GM19468 (cell line): ENCODE measurements at regions not wholly inside any gene's neighbourhood (a gene's known extent, or its start where the extent isn't known, plus 50 kb on each side); places are given as distances from the start of the nearest gene placed in this dataset.
"Not testable (repeated sequence)": the region's sequence is repeated elsewhere in the genome, so short reads cannot be mapped to it uniquely, and the experiment has no call there.

Experiments
- ATAC-seq: cut with Tn5 transposase; IDR thresholded peaks from one replicate; pipeline ENCODE4 v1.9.1; 2021; ENCODE audit warnings: mild to moderate bottlenecking, moderate library complexity, moderate number of reproducible peaks; ENCODE audit not compliant: unreplicated experiment; ENCODE audit errors: extremely low read depth

- no peak for ATAC-seq
These were observed 410.8 kb upstream of the PRKCQ start for GRCh38 chr10:6990891-6991290.

DNA sequence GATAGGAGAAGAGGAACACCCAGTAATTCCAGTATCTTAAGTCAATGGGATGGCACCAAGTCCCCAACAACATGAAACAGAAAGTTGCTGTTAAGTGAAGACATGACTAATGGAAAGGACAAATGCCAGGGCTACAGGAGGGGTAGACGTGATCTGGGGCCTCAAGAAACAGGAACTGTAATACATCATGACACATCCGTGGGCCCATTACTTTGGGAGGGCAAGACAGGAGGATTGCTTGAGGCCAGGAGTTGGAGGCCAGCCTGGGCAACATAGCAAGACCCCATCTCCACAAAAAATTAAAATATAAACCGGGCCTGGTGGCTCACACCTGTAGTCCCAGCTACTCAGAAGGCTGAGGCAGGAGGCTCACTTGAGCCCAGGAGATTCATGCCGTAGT lies 408.6 kb upstream of the PRKCQ start:
- no peak for ATAC-seq

DNA sequence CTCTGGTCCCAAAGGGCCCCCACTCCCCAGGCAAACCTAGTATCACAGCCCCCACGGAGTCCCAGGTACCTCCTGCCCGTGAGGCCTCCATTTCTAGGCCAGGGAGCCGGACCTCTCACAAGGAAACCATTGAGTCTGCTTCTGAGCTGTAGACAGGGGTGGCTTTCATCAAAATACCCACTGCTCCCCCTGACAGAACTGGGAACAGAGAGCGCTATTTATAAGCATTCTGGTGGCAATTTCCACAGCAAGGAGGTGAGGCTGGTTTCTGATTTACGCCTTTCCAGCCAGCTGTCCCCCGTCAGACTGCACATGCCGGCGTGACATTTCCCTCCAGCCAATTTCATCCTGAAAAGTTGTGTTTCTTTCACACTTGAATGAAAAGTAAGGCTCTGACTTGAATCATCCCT lies 407.5 kb upstream of the PRKCQ start:
- ATAC-seq = no peak

- no peak for ATAC-seq
These were observed 406.9 kb upstream of the PRKCQ start for GRCh38 chr10:6986927-6987326.

DNA sequence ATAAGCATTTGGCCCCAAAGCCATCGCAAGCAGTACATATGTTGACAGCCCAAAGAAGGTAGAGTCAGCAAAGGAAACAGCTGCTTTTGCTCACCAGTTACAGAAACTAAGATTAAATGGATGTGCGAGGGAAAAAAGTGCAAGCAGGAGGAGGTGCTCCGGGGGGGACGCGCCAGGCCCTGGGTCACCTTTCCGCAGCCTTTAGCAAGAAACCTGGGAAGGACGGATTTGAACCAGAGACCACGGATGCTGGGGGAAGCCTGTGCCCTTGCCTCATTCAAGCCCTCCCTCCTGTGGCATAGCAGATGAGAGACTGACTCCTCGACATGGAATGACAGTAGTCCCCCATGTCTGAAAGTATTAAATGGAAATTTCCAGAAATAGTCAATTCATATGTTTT lies 405.6 kb upstream of the PRKCQ start:
- no peak for ATAC-seq

GRCh38 chr10:6984971-6985370 lies 404.9 kb upstream of the PRKCQ start:
- ATAC-seq = no peak

DNA sequence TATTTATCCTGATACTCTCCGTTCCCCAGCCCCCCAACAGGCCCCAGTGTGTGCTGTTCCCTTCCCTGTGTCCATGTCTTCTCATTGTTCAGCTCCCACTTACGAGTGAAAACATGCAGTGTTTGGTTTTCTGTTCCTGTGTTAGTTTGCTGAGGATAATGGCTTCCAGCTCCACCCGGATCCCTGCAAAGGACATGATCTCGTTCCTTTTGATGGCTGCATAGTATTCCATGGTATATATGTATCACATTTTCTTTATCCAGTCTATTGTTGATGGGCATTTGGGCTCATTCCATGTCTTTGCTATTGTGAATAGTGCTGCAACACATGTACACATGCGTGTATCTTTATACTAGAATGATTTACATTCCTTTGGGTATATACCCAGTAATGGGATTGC lies 403.9 kb upstream of the PRKCQ start:
- ATAC-seq = not testable (repeated sequence)

DNA sequence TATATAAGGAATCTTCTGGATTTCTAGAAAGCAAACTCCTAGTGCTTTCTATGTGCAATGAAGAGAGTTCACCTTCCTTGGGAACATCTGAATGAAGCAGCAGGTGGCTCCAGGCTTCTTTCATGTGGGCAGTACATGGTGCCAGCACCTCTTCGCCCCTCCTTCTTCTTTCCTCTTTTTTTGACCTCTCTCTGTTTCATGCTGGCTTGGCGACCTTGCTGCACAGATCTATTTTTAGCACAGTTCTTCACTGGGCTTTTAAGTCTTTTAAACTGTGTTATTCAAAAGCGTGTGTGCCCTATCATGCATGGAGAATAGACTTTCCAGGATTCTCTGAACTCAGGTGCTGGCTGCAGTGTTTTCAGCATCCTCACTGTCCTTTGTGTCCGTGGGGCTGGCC lies 400.3 kb upstream of the PRKCQ start:
- no peak for ATAC-seq

DNA sequence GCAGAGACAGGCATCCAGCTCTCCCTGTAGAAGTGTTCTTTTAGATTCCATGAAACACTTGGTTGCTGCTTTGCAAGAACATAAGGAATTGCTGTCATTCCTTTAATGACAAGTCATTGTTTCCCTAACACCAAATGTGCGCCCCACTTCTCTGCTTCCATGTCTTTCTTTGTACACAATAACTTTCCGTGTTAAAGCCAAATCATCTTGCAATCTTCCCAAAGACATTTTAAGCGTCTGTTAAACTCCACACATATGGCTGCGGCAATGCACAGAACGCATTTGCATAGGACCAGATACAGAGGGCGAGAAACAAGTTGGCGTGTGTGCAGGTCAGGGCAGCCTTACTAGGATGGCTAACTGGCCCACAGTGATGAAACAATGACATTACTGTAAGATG lies 399.3 kb upstream of the PRKCQ start:
- ATAC-seq = no peak

GRCh38 chr10:6978187-6978627 lies 398.1 kb upstream of the PRKCQ start:
- no peak for ATAC-seq

DNA sequence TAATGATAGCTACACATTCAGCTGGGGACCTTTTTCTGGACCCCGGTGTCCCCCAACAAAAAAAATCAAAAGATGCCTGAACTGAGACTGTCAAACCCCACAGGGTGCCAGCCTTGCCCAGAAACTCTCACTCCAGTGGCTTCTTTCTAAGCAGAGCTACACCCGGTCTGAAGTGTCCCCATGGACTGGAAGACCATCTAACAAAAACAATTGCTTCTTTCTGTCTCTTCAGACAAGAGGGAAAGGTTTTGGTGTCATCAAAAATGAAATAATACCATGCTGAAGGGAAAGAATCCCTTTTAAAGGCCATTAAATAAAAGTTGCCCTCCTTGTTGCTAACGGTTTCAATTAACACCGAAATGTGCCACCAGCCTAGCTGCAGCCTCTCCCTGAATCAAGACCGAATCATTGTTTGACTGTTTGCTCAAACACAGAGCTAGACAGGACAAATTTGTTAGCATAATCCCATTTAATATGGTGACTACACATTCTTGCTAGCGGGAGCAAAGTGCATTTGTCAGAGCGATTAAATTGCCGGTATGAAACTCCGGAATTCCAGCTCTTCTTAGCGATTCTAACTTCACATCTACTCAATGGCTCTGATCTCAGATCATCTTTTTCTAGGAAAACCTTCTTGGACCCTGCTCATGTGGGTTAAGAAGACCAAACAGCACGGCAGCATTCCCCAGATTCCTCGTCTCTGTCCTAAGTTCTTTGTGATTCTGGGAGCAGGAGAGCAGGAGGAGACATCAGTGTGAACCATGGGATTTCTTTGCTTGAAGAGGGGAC lies 397.5 kb upstream of the PRKCQ start:
- no peak for ATAC-seq

GRCh38 chr10:6973899-6974298 lies 393.8 kb upstream of the PRKCQ start:
- ATAC-seq = no peak

- no peak for ATAC-seq
These were observed 392.1 kb upstream of the PRKCQ start for GRCh38 chr10:6972226-6972625.

DNA sequence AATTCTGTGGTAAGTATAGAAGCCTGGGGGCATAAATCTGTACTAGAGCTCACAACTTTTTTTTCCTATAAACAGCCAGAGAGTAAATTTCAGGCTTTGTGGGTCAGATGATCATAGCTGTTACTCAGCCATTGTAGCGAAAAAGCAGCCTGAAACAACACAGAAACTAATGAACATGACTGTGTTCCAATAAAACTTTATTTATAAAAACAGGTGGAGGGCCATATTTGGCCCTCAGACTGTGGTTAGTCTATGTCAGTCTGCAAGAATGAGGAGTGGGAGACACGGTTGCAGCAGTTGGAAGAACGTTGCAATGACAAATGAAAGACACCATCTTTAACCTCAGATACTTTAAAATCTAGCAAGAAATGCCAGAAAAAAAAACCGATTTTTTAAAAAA lies 389.6 kb upstream of the PRKCQ start:
- no peak for ATAC-seq

DNA sequence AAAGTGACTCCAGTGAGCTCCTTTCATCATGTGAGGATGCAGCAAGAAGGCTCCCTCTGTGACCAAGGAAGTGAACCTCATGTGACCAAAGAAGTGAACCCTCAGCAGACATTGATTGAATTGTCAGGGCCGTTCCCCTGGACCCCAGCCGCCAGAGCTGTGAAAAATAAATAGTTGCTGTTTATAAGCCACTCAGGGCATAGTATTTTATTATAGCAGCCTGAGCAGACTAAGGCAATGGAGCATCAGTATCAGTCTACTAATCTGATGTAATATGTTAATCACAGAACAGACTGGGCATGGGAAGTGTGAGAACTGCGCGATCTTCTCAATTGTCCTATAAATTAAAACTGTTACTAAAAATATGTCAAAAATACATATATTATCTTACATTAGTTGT lies 384.5 kb upstream of the PRKCQ start:
- no peak for ATAC-seq

DNA sequence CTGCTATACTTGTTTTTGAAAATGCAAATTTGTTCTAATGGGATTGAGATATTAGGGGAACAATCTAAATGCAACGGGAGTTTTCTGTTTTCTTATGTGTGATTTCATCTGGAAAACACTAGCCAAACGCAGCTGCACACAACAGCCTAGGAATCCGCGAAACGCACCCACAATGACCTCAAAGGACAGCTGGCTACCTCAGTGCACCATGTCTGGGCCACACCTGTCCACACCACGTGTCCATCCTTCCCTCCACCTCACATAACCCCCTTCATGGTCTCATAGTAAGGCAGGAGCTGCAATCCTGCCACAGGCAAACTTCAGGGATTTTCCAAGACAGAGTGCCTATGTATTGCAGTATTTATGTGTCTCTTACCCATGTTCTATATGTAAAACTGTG lies 382.5 kb upstream of the PRKCQ start:
- ATAC-seq = no peak

GRCh38 chr10:6958711-6959110 lies 378.6 kb upstream of the PRKCQ start:
- ATAC-seq = no peak

DNA sequence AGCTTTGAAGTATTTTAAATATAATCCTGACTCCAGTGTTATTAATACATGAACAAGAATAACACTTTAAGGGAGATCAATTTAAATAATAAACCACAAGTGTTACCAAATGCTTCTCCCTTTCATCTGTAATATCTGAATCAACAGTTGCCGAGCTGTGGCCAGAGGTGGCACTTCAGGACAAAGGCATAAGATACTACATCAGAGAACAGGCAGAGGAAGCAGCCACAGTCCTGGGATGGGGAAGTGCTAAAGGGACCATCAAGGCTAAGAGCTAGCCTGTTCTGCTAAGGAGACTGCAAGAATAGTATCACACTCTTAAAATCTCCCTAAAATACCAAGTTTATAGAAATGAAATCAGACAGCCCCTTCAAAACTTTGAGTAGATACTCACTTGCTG lies 378.2 kb upstream of the PRKCQ start:
- no peak for ATAC-seq

GRCh38 chr10:6957851-6958250 lies 377.8 kb upstream of the PRKCQ start:
- no peak for ATAC-seq

GRCh38 chr10:6956562-6956961 lies 376.5 kb upstream of the PRKCQ start:
- no peak for ATAC-seq

DNA sequence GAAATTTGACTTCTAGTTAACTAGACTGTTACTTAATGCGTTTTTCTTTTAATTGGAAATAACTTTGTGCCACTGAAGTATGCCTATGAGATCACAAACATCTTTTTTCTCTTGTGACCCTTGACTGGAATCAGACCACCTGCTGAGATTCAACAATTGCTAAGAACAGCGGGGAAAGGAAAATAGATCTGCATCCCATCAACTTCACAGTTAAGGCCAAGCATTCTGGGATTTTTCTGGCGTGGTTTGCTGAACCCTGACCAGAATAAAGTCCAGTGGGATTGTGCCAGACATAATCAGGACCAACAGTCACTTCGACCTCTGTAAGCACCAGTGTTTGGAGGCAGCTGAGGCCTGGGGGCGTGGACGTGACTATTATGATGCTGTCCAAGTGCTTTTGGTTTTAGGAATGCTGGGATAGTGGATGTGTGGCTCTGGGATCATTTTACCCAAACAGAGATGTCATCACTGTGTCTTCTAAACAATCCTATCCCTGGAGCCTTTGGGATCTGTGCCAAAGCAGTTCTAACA lies 373.3 kb upstream of the PRKCQ start:
- no peak for ATAC-seq

- ATAC-seq = no peak
These were observed 371.7 kb upstream of the PRKCQ start for GRCh38 chr10:6951732-6952131.
